Hepatocyte (in vitro differentiated cells): ENCODE measurements at regions not wholly inside any gene's neighbourhood (a gene's known extent, or its start where the extent isn't known, plus 50 kb on each side); places are given as distances from the start of the nearest gene placed in this dataset.
"Not testable (repeated sequence)": the region's sequence is repeated elsewhere in the genome, so short reads cannot be mapped to it uniquely, and the experiment has no call there.

Experiments
- DNase-seq: peaks from one replicate; pipeline ENCODE4 v3.0.0-alpha.2; 2016; ENCODE audit warnings: low spot score
- H2AFZ ChIP-seq: fragments of 200-600 bp; sonication (generic); 2 replicates; pipeline ENCODE4 v1.6.0; 2016; ENCODE audit warnings: antibody characterized with exemption, mild to moderate bottlenecking
- H3K27ac ChIP-seq: fragments of 200-600 bp; sonication (generic); 2 replicates; pipeline ENCODE4 v1.5.1; 2016; ENCODE audit warnings: mild to moderate bottlenecking
- H3K27me3 ChIP-seq: fragments of 200-600 bp; sonication (generic); 2 replicates; pipeline ENCODE4 v1.6.1; 2016
- H3K36me3 ChIP-seq: fragments of 200-600 bp; sonication (generic); replicated peaks from 2 replicates; pipeline ENCODE4 v1.5.1; 2016; ENCODE audit warnings: low read depth; ENCODE audit not compliant: insufficient read depth
- H3K4me1 ChIP-seq: fragments of 200-600 bp; sonication (generic); 2 replicates; pipeline ENCODE4 v1.5.1; 2016; ENCODE audit warnings: mild to moderate bottlenecking, moderate library complexity; ENCODE audit not compliant: insufficient read depth
- H3K4me2 ChIP-seq: fragments of 200-600 bp; sonication (generic); 2 replicates; pipeline ENCODE4 v1.6.0; 2016
- H3K4me3 ChIP-seq: fragments of 200-600 bp; sonication (generic); 2 replicates; pipeline ENCODE4 v1.5.1; 2016; ENCODE audit warnings: mild to moderate bottlenecking
- H3K79me2 ChIP-seq: fragments of 200-600 bp; sonication (generic); 2 replicates; pipeline ENCODE4 v1.6.0; 2017; ENCODE audit warnings: mild to moderate bottlenecking
- H3K9me2 ChIP-seq: fragments of 200-600 bp; sonication (generic); replicated peaks from 2 replicates; pipeline ENCODE4 v1.6.0; 2017; ENCODE audit warnings: mild to moderate bottlenecking; ENCODE audit not compliant: insufficient read depth
- H3K9me3 ChIP-seq: fragments of 200-600 bp; sonication (generic); 2 replicates; pipeline ENCODE4 v1.5.1; 2016; ENCODE audit warnings: low read depth, mild to moderate bottlenecking
- H4K20me1 ChIP-seq: fragments of 200-600 bp; sonication (generic); 2 replicates; pipeline ENCODE4 v1.6.0; 2016; ENCODE audit warnings: mild to moderate bottlenecking; ENCODE audit not compliant: insufficient read depth, poor library complexity, severe bottlenecking
- CTCF ChIP-seq: fragments of 200-600 bp; sonication (generic); IDR thresholded peaks from 2 replicates; pipeline ENCODE4 v1.5.1; 2016; ENCODE audit warnings: antibody characterized with exemption, mild to moderate bottlenecking; ENCODE audit not compliant: poor library complexity
- EZH2 ChIP-seq: fragments of 200-600 bp; sonication (generic); IDR thresholded peaks from 2 replicates; pipeline ENCODE4 v1.6.1; 2016; ENCODE audit warnings: antibody characterized with exemption, mild to moderate bottlenecking, borderline replicate concordance
- EZH2phosphoT487 ChIP-seq: fragments of 200-600 bp; sonication (generic); IDR thresholded peaks from one replicate; pipeline ENCODE4 v1.6.1; 2018; ENCODE audit warnings: antibody characterized with exemption, mild to moderate bottlenecking, low read depth, moderate library complexity; ENCODE audit not compliant: unreplicated experiment, severe bottlenecking
- WGBS: methylation state at CpG from one replicate; pipeline ENCODE4 v1.1.6; 2016; ENCODE audit warnings: low lambda C conversion rate; ENCODE audit errors: missing lambda C conversion rate; 5-methylcytosine and 5-hydroxymethylcytosine counted together

GRCh38 chr18:76602191-76602590 is 107.1 kb upstream of the ZNF516 start:
- Histone ChIP-seq H3K27ac (no peak overlapping the region), H3K27me3 (no peaks in the 10 kb centered on the region), H3K79me2 (no peaks in the 10 kb centered on the region), H3K9me3 (no peaks in the 10 kb centered on the region), H3K9me2 (no peaks in the 10 kb centered on the region), H3K4me1 (no peaks in the 10 kb centered on the region), H3K36me3 (no peaks in the 10 kb centered on the region), H4K20me1 (no peaks in the 10 kb centered on the region), H3K4me3 (no peak overlapping the region), H3K4me2 (no peak overlapping the region), H2AFZ (no peak overlapping the region)
- WGBS, result 56% methylated on average over 5 of the region's 5 CpGs
- TF ChIP-seq EZH2 (no peak), CTCF (no peak), EZH2phosphoT487 (no peak)
- no peak for DNase-seq

- WGBS, result 92% methylated on average over 21 of the region's 28 CpGs
- not testable (repeated sequence) for H3K79me2 ChIP-seq, H3K4me3 ChIP-seq, H3K9me2 ChIP-seq, H3K27ac ChIP-seq, H3K9me3 ChIP-seq, H3K36me3 ChIP-seq, H2AFZ ChIP-seq, H3K4me1 ChIP-seq, DNase-seq, H4K20me1 ChIP-seq, H3K27me3 ChIP-seq, H3K4me2 ChIP-seq
Measured at GRCh38 chr18:76600076-76600475, 105.0 kb upstream of the ZNF516 start.

- no peaks in the 10 kb centered on the region for H3K9me3 ChIP-seq
- no peaks in the 10 kb centered on the region for H3K4me1 ChIP-seq
- H3K79me2 ChIP-seq, result no peaks in the 10 kb centered on the region
- no peak overlapping the region for H3K27ac ChIP-seq
- H3K36me3 ChIP-seq, result no peaks in the 10 kb centered on the region
- no peak for TF ChIP-seq EZH2
- TF ChIP-seq CTCF, result no peak
- no peak for TF ChIP-seq EZH2phosphoT487
- no peaks in the 10 kb centered on the region for H3K27me3 ChIP-seq
- WGBS, result 86% methylated on average over 3 of the region's 3 CpGs
- H2AFZ ChIP-seq, result no peak overlapping the region
- H3K4me2 ChIP-seq, result no peak overlapping the region
- no peak for DNase-seq
- no peaks in the 10 kb centered on the region for H3K9me2 ChIP-seq
- H4K20me1 ChIP-seq, result no peaks in the 10 kb centered on the region
- H3K4me3 ChIP-seq, result no peak overlapping the region
Measured at GRCh38 chr18:76594966-76595365, 99.9 kb upstream of the ZNF516 start.

GRCh38 chr18:76593843-76594242 is 98.8 kb upstream of the ZNF516 start:
- H3K27ac ChIP-seq, result no peak overlapping the region
- TF ChIP-seq EZH2, result no peak
- TF ChIP-seq EZH2phosphoT487, result no peak
- no peak for TF ChIP-seq CTCF
- 100% methylated on average over 2 of the region's 2 CpGs for WGBS
- no peaks in the 10 kb centered on the region for H3K9me2 ChIP-seq
- H3K9me3 ChIP-seq, result no peaks in the 10 kb centered on the region
- no peaks in the 10 kb centered on the region for H3K27me3 ChIP-seq
- H3K4me3 ChIP-seq, result no peak overlapping the region
- DNase-seq, result no peak
- H3K4me1 ChIP-seq, result peaks cover 8% of the 10 kb centered on the region
- H3K36me3 ChIP-seq, result no peaks in the 10 kb centered on the region
- H3K4me2 ChIP-seq, result no peak overlapping the region
- H4K20me1 ChIP-seq, result no peaks in the 10 kb centered on the region
- H3K79me2 ChIP-seq, result no peaks in the 10 kb centered on the region
- no peak overlapping the region for H2AFZ ChIP-seq
